SU-DHL-6 (cell line): ENCODE measurements at regions not wholly inside any gene's neighbourhood (a gene's known extent, or its start where the extent isn't known, plus 50 kb on each side); places are given as distances from the start of the nearest gene placed in this dataset.

ENCODE experiments used
- H2AFZ ChIP-seq: fragments of 200-600 bp; sonication (generic); 2 replicates; pipeline ENCODE4 v1.6.1; 2014; ENCODE audit warnings: low read depth, mild to moderate bottlenecking, moderate library complexity, mixed read lengths, antibody characterized with exemption, low read length; ENCODE audit not compliant: severe bottlenecking
- H3F3A ChIP-seq: fragments of 200-600 bp; shearing (Covaris generic); 2 replicates; pipeline ENCODE4 v1.6.0; 2016; ENCODE audit warnings: antibody characterized with exemption, mild to moderate bottlenecking; ENCODE audit not compliant: insufficient read depth
- H3K27ac ChIP-seq: fragments of 200-600 bp; sonication (generic); 2 replicates; pipeline ENCODE4 v1.5.1; 2016; ENCODE audit warnings: low read depth, mild to moderate bottlenecking, low read length, moderate library complexity, mixed read lengths
- H3K27me3 ChIP-seq: fragments of 200-600 bp; sonication (generic), shearing (Covaris generic); 2 replicates; pipeline ENCODE4 v1.6.0; 2014; ENCODE audit warnings: mild to moderate bottlenecking, low read length
- H3K36me3 ChIP-seq: fragments of 200-600 bp; sonication (generic); 2 replicates; pipeline ENCODE4 v1.6.1; 2014; ENCODE audit warnings: mild to moderate bottlenecking, low read length, mixed read lengths
- H3K4me2 ChIP-seq: fragments of 300-600, 200-600 bp; shearing (Covaris generic), sonication (generic); 2 replicates; pipeline ENCODE4 v1.6.0; 2014; ENCODE audit warnings: low read length, low read depth, mild to moderate bottlenecking; ENCODE audit not compliant: poor library complexity, severe bottlenecking
- H3K4me3 ChIP-seq: fragments of 200-600 bp; sonication (generic); 2 replicates; pipeline ENCODE4 v1.5.1; 2014; ENCODE audit warnings: antibody characterized with exemption, low read length, mild to moderate bottlenecking, mixed read lengths; ENCODE audit not compliant: insufficient read depth, poor library complexity, severe bottlenecking
- H3K79me2 ChIP-seq: fragments of 200-600 bp; sonication (generic); 2 replicates; pipeline ENCODE4 v1.6.1; 2014; ENCODE audit warnings: mild to moderate bottlenecking, low read length, moderate library complexity; ENCODE audit not compliant: insufficient read depth
- H3K9ac ChIP-seq: fragments of 200-600 bp; sonication (generic); 2 replicates; pipeline ENCODE4 v1.7.0; 2014; ENCODE audit warnings: mild to moderate bottlenecking, low read length
- H3K9me2 ChIP-seq: fragments of 200-600 bp; sonication (generic); replicated peaks from 2 replicates; pipeline ENCODE4 v1.6.1; 2014; ENCODE audit warnings: low read length; ENCODE audit not compliant: insufficient read depth
- H3K9me3 ChIP-seq: fragments of 200-600 bp; sonication (generic); 2 replicates; pipeline ENCODE4 v1.6.1; 2014; ENCODE audit warnings: low read length, mixed read lengths; ENCODE audit not compliant: insufficient read depth
- H4K20me1 ChIP-seq: fragments of 200-600 bp; sonication (generic); 2 replicates; pipeline ENCODE4 v1.6.1; 2014; ENCODE audit warnings: low read depth, mild to moderate bottlenecking, antibody characterized with exemption, low read length, moderate library complexity, mixed read lengths
- CTCF ChIP-seq: fragments of 200-600 bp; sonication (generic); IDR thresholded peaks from one replicate; pipeline ENCODE4 v1.5.1; 2017; ENCODE audit warnings: antibody characterized with exemption, mild to moderate bottlenecking, low read length, moderate library complexity; ENCODE audit not compliant: insufficient read depth, poor library complexity, severe bottlenecking
- EZH2phosphoT487 ChIP-seq: fragments of 200-600 bp; sonication (generic), shearing (Covaris generic); conservative IDR thresholded peaks from 2 replicates; pipeline ENCODE4 v1.6.1; 2018; ENCODE audit warnings: mild to moderate bottlenecking, antibody characterized with exemption, low read length, moderate library complexity, mixed read lengths

GRCh38 chr21:14620152-14620551 is 74.0 kb upstream of the SAMSN1 start:
- H3K4me2 ChIP-seq: no peak overlapping the region
- H3K36me3 ChIP-seq: 0 out of 2 replicates have a peak, but pooled peaks cover 4% of the 10 kb centered on the region
- peak overlapping the region; percentile 45 for H2AFZ ChIP-seq
- H3K9me2 ChIP-seq: no peaks in the 10 kb centered on the region
- H3K9ac ChIP-seq: no peak overlapping the region
- no peaks in the 10 kb centered on the region for H3K27me3 ChIP-seq
- no peaks in the 10 kb centered on the region for H4K20me1 ChIP-seq
- H3K27ac ChIP-seq: no peak overlapping the region
- no peak overlapping the region for H3K4me3 ChIP-seq
- no peaks in the 10 kb centered on the region for H3F3A ChIP-seq
- H3K9me3 ChIP-seq: no peaks in the 10 kb centered on the region
- no peaks in the 10 kb centered on the region for H3K79me2 ChIP-seq
- TF ChIP-seq CTCF (no peak), EZH2phosphoT487 (no peak)

- H3K4me3 ChIP-seq: no peak overlapping the region
- no peaks in the 10 kb centered on the region for H3F3A ChIP-seq
- no peak overlapping the region for H3K9ac ChIP-seq
- H3K36me3 ChIP-seq: 0 out of 2 replicates have a peak, but pooled peaks cover 4% of the 10 kb centered on the region
- H3K4me2 ChIP-seq: no peak overlapping the region
- no peaks in the 10 kb centered on the region for H3K27me3 ChIP-seq
- no peak for TF ChIP-seq CTCF
- no peak for TF ChIP-seq EZH2phosphoT487
- peak overlapping the region; percentile 29 for H2AFZ ChIP-seq
- H3K9me2 ChIP-seq: no peaks in the 10 kb centered on the region
- no peaks in the 10 kb centered on the region for H3K79me2 ChIP-seq
- no peaks in the 10 kb centered on the region for H4K20me1 ChIP-seq
- H3K9me3 ChIP-seq: no peaks in the 10 kb centered on the region
- no peak overlapping the region for H3K27ac ChIP-seq
Observed at GRCh38 chr21:14617871-14618270, 71.8 kb upstream of the SAMSN1 start.

- Histone ChIP-seq H3K4me2 (no peak overlapping the region), H3K9ac (no peak overlapping the region), H2AFZ (no peak overlapping the region), H3K9me2 (no peaks in the 10 kb centered on the region), H3K9me3 (no peaks in the 10 kb centered on the region), H3K36me3 (0 out of 2 replicates have a peak, but pooled peaks cover 4% of the 10 kb centered on the region), H3K4me3 (no peak overlapping the region), H3F3A (no peaks in the 10 kb centered on the region), H3K27me3 (no peaks in the 10 kb centered on the region), H3K79me2 (no peaks in the 10 kb centered on the region), H4K20me1 (no peaks in the 10 kb centered on the region), H3K27ac (no peak overlapping the region)
- TF ChIP-seq EZH2phosphoT487 (no peak), CTCF (no peak)
Observed at GRCh38 chr21:14617040-14617393, 70.9 kb upstream of the SAMSN1 start.
